T47D (cell line): ENCODE measurements at regions not wholly inside any gene's neighbourhood (a gene's known extent, or its start where the extent isn't known, plus 50 kb on each side); places are given as distances from the start of the nearest gene placed in this dataset.

Experiments used
- DNase-seq, 2 experiments: peaks; one replicate each; pipeline versions ENCODE4 v3.0.0 to v3.0.0-alpha.2; 2011 to 2012; ENCODE audit warnings: low read depth in 1 of 2, low spot score in 1 of 2
- JUND ChIP-seq: IDR thresholded peaks from 2 replicates; pipeline ENCODE4 v1.6.1; 2012; ENCODE audit warnings: low read depth
- in situ Hi-C: cut with HindIII; loops from 2 replicates; pipeline ENCODE4 v1.10.0; 2016; ENCODE audit warnings: low sequenced_read_pairs, low pct_unique_long_range_greater_than_20kb

- TF ChIP-seq JUND: no peak
- DNase-seq: no peak
- in situ Hi-C loops: no loop called here
Observed at GRCh38 chr11:45454917-45455401, 168.8 kb upstream of the SYT13 start.

GRCh38 chr11:45453721-45454120 is 167.6 kb upstream of the SYT13 start:
- TF ChIP-seq JUND: no peak
- DNase-seq: no peak
- in situ Hi-C loops: no loop called here

- in situ Hi-C loops: no loop called here
- no peak for TF ChIP-seq JUND
- no peak for DNase-seq
Observed at GRCh38 chr11:45451766-45452440, 165.8 kb upstream of the SYT13 start.

- TF ChIP-seq JUND: no peak
- DNase-seq: no peak
- in situ Hi-C loops: no loop called here
Observed at GRCh38 chr11:45450189-45450588, 164.0 kb upstream of the SYT13 start.

GRCh38 chr11:45449036-45449601 is 163.0 kb upstream of the SYT13 start:
- no peak for DNase-seq
- no peak for TF ChIP-seq JUND
- in situ Hi-C loops: no loop called here

GRCh38 chr11:45448561-45448960 is 162.4 kb upstream of the SYT13 start:
- DNase-seq: no peak
- TF ChIP-seq JUND: no peak
- in situ Hi-C loops: no loop called here

- no peak for DNase-seq
- TF ChIP-seq JUND: no peak
- in situ Hi-C loops: no loop called here
Observed at GRCh38 chr11:45446998-45447397, 160.9 kb upstream of the SYT13 start.

GRCh38 chr11:45446434-45446833 is 160.3 kb upstream of the SYT13 start:
- DNase-seq: no peak
- in situ Hi-C loops: no loop called here

DNA sequence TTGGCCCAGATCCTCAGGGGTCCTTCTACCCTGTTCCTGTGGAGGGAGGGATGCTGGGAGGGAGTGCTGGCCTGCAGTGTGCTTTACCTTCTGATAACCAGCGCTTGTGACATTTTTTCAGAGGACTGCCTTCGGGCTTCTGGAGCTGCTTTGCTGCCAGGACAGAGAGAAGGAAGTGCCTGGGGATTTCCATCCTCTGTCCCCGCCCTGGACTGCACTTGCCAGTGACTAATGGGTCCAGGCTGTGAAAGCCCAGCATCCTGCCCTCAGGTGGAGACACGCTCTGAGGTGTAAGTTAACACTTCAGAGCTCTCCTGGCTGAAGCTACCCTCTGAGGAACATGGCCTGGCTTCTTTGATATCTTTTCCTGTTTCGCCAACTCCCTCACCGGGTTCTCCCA is 158.7 kb upstream of the SYT13 start:
- TF ChIP-seq JUND: no peak
- peak in 1 of 2 experiments; percentile 12 for DNase-seq

More at GRCh38 chr11:45446434-45446833, 160.3 kb upstream of the SYT13 start:
- no peak for TF ChIP-seq JUND

DNA sequence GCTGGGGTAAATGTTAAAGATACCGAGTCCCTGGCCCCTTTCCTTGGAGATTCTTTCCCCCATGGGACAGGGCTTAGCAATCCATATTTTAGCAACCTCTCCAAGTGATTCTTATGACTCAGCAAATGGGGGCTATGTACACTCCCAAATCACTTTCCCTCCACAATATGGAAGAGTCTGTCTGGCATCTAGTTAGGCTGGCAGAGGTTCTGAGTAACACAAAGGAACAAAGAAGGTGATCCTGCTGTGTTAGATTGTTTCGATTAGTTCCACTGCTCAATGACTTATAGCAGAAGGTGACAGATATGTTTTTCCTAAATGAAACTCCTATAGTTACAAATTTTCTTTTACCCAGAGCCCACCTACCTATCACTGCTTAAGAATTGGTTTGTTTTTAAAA is 154.0 kb upstream of the SYT13 start:
- in situ Hi-C loops: no loop called here
- TF ChIP-seq JUND: no peak
- no peak for DNase-seq

More for the DNA sequence above, 158.7 kb upstream of the SYT13 start:
- in situ Hi-C loops: no loop called here

DNA sequence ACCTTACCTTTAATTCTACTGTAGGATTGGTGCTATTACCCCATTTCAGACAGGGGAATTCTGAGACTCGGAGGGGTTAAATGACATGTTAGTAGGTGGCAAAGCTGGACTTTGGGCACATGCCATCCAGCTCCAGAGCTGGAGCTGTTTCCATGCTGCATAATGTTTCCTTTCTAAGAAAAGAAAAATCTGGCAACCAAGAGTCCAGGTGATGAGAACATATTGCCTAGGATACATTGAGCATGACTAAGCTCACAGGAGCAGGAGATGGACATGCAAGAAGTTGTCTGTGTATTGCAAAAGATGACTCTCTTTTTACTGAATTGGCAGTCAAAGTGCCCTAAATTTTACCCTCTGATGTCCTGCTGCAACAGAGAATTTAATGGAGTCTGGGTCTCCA is 150.8 kb upstream of the SYT13 start:
- in situ Hi-C loops: no loop called here
- TF ChIP-seq JUND: no peak
- DNase-seq: no peak

DNA sequence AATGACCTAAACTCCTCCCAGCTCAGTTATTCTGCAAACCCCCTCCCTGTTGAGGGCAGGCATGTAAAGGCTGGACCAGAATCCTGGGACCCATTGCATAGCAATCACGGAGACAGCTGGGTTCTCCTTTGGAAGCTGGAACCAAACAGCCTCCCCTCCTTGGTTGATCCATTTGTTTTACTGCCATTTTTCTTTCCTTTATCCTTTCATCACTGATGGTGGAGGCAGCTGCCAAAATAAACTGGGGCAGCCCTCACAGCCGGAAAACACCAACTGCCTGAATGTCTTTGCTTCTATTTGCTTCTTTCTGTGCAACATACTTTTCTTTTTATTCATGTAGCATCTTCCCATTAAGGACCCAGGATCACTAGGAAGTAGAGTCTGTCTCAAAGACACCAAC is 150.0 kb upstream of the SYT13 start:
- in situ Hi-C loops: no loop called here
- no peak for DNase-seq
- TF ChIP-seq JUND: no peak

- no peak for DNase-seq
- in situ Hi-C loops: no loop called here
- no peak for TF ChIP-seq JUND
Observed at GRCh38 chr11:45435706-45436105, 149.6 kb upstream of the SYT13 start.
